Panc1 (cell line): ENCODE measurements at regions not wholly inside any gene's neighbourhood (a gene's known extent, or its start where the extent isn't known, plus 50 kb on each side); places are given as distances from the start of the nearest gene placed in this dataset.

Experiments used
- CTCF ChIP-seq: fragments of 450-650 bp; IDR thresholded peaks from 2 replicates; pipeline ENCODE4 v1.5.1; 2017; ENCODE audit warnings: mild to moderate bottlenecking
- SIN3A ChIP-seq: IDR thresholded peaks from 2 replicates; pipeline ENCODE4 v1.6.1; 2012; ENCODE audit warnings: low read depth, mild to moderate bottlenecking, low read length, moderate library complexity, borderline replicate concordance; ENCODE audit not compliant: insufficient read depth

GRCh38 chr13:111506125-111506524 lies 185.7 kb downstream of the TEX29 start:
- TF ChIP-seq SIN3A: no peak
- TF ChIP-seq CTCF: no peak
